GM18873 (cell line): ENCODE measurements at regions not wholly inside any gene's neighbourhood (a gene's known extent, or its start where the extent isn't known, plus 50 kb on each side); places are given as distances from the start of the nearest gene placed in this dataset.
"Not testable (repeated sequence)": the region's sequence is repeated elsewhere in the genome, so short reads cannot be mapped to it uniquely, and the experiment has no call there.

Experiments used
- ATAC-seq: cut with Tn5 transposase; IDR thresholded peaks from one replicate; pipeline ENCODE4 v1.9.1; 2021; ENCODE audit warnings: mild to moderate bottlenecking, moderate library complexity, moderate number of reproducible peaks; ENCODE audit not compliant: unreplicated experiment, low FRiP score

- no peak for ATAC-seq
These were observed 538.9 kb upstream of the FLRT2 start for GRCh38 chr14:84991021-84991420.

GRCh38 chr14:84998216-84998615 lies 531.7 kb upstream of the FLRT2 start:
- ATAC-seq, result no peak

GRCh38 chr14:85002846-85003245 lies 527.1 kb upstream of the FLRT2 start:
- no peak for ATAC-seq

GRCh38 chr14:85003805-85004204 lies 526.1 kb upstream of the FLRT2 start:
- ATAC-seq, result no peak

- no peak for ATAC-seq
These were observed 520.4 kb upstream of the FLRT2 start for GRCh38 chr14:85009506-85009905.

- ATAC-seq, result no peak
These were observed 519.8 kb upstream of the FLRT2 start for GRCh38 chr14:85010186-85010585.

- ATAC-seq, result no peak
These were observed 513.4 kb upstream of the FLRT2 start for GRCh38 chr14:85016496-85016895.

GRCh38 chr14:85023866-85024265 lies 506.1 kb upstream of the FLRT2 start:
- not testable (repeated sequence) for ATAC-seq

GRCh38 chr14:85024931-85025330 lies 505.0 kb upstream of the FLRT2 start:
- no peak for ATAC-seq

GRCh38 chr14:85027681-85028370 lies 502.1 kb upstream of the FLRT2 start:
- ATAC-seq, result no peak

GRCh38 chr14:85037411-85037810 lies 492.5 kb upstream of the FLRT2 start:
- ATAC-seq, result no peak

GRCh38 chr14:85038526-85039352 lies 491.2 kb upstream of the FLRT2 start:
- ATAC-seq, result no peak

- no peak for ATAC-seq
These were observed 490.7 kb upstream of the FLRT2 start for GRCh38 chr14:85039353-85039626.

- ATAC-seq, result no peak
These were observed 489.8 kb upstream of the FLRT2 start for GRCh38 chr14:85040046-85040685.

- ATAC-seq, result no peak
These were observed 488.3 kb upstream of the FLRT2 start for GRCh38 chr14:85041618-85042017.

GRCh38 chr14:85042301-85042700 lies 487.6 kb upstream of the FLRT2 start:
- ATAC-seq, result no peak

- no peak for ATAC-seq
These were observed 479.8 kb upstream of the FLRT2 start for GRCh38 chr14:85050180-85050579.

GRCh38 chr14:85052646-85053045 lies 477.3 kb upstream of the FLRT2 start:
- ATAC-seq, result no peak

- ATAC-seq, result no peak
These were observed 475.8 kb upstream of the FLRT2 start for GRCh38 chr14:85054178-85054577.

GRCh38 chr14:85056267-85056666 lies 473.7 kb upstream of the FLRT2 start:
- no peak for ATAC-seq

- no peak for ATAC-seq
These were observed 472.7 kb upstream of the FLRT2 start for GRCh38 chr14:85057221-85057620.

- ATAC-seq, result no peak
These were observed 471.8 kb upstream of the FLRT2 start for GRCh38 chr14:85058150-85058549.
